ENCODE measurements at regions not wholly inside any gene's neighbourhood (a gene's known extent, or its start where the extent isn't known, plus 50 kb on each side); places are given as distances from the start of the nearest gene placed in this dataset.

- TF ChIP-seq YY1 (IDR thresholded peaks at IDR 0.05; ENCODE audit: low read depth) (no peak), CEBPB (IDR thresholded peaks at IDR 0.05) (no peak), EGR1 (IDR thresholded peaks at IDR 0.05) (no peak), MAX (IDR thresholded peaks at IDR 0.05) (no peak), TAF1 (IDR thresholded peaks at IDR 0.05; ENCODE audit: low read depth) (no peak), USF1 (IDR thresholded peaks at IDR 0.05) (no peak), EP300 (IDR thresholded peaks at IDR 0.05; ENCODE audit: borderline replicate concordance) (no peak), TEAD4 (IDR thresholded peaks at IDR 0.05) (no peak)
Measured at GRCh38 chr11:79535606-79536005, 94.8 kb upstream of the TENM4 start.

Data from Ishikawa (cell line).